CD4-positive, alpha-beta T cell treated with Interleukin-6 for 4 hours (primary cell): ENCODE measurements at regions not wholly inside any gene's neighbourhood (a gene's known extent, or its start where the extent isn't known, plus 50 kb on each side); places are given as distances from the start of the nearest gene placed in this dataset.

Experiments used
- DNase-seq: peaks from one replicate; pipeline ENCODE4 v3.0.0-alpha.2; 2020; ENCODE audit warnings: mixed read lengths

DNA sequence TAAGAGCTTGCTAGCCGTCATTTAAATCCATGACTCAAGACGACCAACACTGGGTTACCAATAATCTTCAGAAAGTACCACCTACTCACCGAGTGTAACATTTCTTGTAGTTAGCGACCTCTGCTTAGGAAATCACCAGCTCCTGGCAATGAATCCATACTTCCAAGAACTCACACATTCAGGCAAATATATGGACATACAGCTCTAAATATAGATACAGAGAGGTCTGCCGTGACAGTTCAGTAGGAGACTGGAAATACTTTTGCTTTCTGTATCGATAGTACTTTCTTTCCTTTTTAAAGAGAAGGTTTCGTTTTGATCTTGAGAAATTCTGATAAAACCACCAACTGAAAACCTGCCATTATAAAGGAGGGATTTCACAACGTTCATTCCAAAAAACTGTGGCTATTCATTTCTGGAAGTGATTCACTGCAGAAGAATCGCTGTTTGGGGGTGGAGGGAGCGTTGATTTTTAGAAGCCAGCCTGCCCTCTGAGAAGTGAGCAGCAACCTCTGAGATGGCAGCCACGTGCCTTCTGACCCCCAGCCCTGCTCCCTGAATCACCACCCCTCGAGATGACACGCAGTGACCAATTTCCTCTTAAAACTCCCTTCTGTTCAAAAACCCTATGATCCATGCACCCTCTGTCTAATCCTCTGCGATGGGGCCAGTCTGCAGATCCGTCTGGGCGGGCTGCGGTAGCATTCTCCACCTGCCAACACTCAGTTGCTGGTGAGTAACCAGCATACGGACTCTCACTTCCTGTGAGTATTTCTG is 179.0 kb upstream of the KLF14 start:
- peak; percentile 82 for DNase-seq

DNA sequence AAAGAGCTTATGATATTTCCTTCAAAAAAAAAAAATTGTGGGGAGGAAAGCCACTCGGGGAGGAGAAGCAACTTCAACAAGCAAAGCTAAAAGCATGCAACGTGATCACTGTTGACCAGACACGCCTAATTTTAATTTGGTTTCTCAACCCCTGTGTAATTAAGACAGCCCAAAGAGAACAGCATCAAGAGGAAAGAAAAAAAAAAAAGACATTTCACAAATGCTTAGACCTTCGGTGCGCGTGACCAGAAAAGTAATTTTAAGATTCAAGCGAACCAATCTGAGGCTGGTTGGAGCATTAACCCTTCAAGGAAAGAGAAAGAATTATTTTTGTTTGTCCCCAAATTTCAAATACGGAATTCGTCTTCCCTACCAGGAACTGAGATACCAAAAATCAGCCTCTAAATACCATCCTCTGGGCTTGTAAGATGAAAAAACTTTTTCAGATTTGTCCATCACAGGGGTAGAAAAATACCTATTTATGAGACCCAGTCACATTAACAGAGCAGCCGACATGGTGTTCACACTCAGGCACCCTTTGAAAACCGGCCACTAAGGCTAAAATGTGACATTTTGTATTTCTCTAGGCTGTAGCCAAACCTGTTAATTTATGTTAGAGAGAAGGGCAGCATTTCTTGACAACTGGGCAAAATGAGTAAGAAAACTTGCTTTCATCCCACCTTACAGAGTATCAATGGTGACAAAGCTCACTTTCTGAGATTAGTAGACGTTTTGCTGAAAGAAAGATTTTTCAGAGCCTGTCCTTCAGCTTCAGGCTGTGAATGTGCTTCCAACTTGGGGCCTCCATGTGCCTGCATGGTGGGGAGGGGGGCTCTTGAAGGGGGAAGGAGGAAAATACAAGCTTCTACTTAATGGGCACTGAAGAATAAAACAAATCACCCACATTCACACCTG is 179.9 kb upstream of the KLF14 start:
- no peak for DNase-seq

GRCh38 chr7:130914554-130915294 is 180.7 kb upstream of the KLF14 start:
- no peak for DNase-seq

GRCh38 chr7:130917669-130918128 is 183.7 kb upstream of the KLF14 start:
- DNase-seq, result no peak

- DNase-seq, result no peak
These were observed 184.4 kb upstream of the KLF14 start for GRCh38 chr7:130918129-130919052.

DNA sequence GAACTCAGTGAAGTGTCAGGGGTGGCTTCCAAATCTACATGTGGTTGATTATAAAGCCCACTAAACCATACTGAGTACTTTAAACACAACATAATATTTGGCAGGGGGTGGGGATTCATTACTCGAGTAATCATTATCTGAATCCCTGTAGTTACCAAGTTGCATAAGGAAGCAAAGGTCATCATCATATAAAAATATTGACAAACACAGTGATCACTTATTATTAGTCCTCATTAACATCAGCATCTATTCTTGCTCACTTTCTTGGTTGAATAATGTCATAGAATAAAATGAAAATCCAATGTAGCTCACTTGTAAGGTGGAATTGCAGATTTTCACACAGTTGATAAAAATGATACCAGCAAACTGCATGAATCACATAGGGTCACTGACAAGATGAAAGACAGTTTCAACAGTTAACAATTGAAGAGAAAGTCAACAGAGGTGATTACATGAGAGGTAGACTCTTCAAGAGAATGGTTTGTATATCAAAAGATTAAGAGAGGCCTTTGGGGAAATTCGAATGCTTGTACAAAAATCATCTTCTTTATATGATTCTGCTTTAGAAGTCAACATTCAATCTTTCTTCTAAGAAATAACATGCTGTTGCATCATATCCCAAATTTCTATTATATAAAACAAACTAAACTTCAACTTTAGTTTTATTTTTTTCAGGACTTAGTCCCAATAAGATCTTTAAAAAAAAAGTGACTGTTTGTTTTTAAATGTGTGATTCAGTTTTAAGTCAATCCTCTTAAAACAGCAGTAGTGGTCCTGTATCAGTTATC is 185.5 kb upstream of the KLF14 start:
- no peak for DNase-seq

GRCh38 chr7:130920122-130920521 is 186.1 kb upstream of the KLF14 start:
- no peak for DNase-seq

- no peak for DNase-seq
These were observed 187.6 kb upstream of the KLF14 start for GRCh38 chr7:130921391-130922180.

- no peak for DNase-seq
These were observed 188.5 kb upstream of the KLF14 start for GRCh38 chr7:130922206-130923112.

DNA sequence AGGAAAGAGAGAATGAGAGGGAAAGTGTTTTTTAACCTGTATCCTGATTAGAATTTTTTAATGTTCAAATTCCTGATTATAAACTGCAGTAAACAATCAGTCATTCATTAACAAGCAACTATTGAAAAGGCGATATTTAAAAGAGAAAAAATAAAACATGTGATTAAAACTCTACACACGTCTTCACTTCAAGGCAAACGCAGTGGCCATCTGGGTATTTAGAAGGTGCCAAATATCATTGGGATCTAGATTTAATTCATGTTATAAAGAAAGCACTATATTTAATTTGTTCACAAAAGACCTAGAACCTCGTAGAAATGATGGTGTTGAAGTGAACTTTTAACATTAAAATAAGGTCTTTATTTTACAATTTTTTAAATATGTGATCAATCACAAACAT is 189.4 kb upstream of the KLF14 start:
- no peak for DNase-seq

DNA sequence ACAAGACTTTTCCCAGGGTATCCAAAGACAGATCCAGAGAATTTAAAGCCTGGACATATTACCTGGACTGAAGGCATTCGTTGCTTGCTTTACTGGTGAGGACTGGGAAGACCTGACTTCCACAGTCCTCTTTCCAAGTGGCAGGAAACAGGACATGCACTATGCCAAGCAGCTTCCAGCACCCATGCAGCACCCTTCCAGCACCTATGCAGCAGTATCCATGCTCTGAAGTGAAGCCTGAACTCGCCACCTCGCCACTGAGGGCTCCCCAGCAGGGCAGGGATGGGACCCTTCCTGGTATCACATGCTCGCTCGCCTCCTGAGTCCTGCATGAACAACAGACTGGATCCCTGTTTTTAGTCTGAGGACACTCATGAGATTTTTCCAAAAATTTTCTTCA is 189.9 kb upstream of the KLF14 start:
- no peak for DNase-seq

DNA sequence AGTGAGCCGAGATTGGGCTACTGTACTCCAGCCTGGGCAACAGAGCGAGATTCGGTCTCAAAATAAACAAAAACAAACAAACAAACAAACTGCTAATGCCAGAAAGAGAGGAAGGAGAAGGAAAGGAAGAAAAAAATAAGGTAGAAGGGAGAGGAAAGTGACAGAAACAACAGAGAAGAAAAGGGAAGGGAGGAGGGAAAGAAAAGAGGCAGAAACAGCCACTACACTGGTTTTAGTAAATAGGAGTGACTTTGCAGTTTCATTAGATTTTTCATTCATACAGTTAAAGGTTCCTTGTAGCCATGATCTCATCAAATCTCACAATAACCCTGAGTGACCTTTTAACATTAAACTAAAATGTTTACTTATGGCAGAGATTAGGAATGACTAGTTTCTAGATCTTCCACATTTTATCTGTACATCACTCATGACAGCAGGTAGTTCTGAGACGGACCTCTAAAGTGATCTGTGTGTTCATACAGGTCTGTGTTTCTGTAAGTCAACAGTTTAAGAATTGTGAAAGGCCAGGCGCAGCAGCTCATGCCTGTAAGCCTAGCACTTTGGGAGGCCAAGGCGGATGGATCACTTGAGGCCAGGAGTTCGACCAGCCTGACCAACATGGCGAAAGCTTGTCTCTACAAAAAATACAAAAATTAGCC is 191.3 kb upstream of the KLF14 start:
- DNase-seq, result no peak

DNA sequence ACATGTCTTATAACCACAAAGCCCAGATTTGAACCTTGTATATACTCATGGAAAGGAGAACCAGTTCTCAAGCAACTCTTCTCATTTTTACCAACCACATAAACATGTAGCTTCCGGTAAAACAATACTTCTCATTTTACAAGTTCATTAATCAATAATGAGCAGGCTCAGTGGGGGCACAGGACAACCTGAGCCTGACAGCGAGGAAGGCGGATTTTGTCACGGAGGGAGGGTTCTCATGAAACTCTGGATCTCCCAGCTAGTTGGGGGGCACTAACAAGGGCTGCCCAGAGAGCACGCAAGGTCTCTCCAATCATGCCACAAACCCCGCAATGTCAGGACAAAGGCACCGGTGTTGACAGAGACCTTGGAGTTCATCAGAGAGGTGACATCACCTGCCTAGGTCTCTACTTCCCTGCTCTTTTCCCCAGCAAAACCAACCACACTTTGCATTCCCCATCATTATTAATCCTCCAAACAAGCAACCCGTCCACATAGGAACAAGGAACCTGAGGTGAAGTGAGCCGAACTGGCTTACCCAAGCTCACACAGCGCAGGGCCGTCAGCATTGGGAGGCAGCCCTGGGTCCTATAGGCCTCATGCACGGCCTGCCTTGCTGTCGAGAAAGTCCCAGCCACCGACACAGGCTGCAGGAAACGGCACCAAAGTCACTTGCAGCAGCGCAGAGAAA is 192.1 kb upstream of the KLF14 start:
- peak; percentile 39 for DNase-seq

DNA sequence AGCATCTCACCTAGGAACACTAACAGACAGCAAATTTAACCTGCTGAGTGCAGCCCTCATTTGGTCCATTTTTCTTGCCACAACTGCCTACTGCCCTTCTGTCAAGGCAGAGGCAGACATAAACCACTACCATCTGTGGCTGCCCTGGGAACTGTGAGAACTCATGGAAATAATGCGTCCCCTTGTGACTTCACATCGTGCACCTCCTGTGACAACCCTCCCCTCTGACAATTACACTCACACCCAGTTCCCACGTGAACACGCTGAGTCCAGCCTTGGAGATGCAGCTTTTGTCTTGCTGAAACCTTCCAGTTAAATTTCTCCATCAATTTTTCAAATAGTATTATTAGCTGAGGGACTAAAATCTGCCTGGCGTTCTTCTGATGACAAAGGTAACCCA is 193.1 kb upstream of the KLF14 start:
- no peak for DNase-seq

GRCh38 chr7:130927564-130927963 is 193.6 kb upstream of the KLF14 start:
- no peak for DNase-seq

DNA sequence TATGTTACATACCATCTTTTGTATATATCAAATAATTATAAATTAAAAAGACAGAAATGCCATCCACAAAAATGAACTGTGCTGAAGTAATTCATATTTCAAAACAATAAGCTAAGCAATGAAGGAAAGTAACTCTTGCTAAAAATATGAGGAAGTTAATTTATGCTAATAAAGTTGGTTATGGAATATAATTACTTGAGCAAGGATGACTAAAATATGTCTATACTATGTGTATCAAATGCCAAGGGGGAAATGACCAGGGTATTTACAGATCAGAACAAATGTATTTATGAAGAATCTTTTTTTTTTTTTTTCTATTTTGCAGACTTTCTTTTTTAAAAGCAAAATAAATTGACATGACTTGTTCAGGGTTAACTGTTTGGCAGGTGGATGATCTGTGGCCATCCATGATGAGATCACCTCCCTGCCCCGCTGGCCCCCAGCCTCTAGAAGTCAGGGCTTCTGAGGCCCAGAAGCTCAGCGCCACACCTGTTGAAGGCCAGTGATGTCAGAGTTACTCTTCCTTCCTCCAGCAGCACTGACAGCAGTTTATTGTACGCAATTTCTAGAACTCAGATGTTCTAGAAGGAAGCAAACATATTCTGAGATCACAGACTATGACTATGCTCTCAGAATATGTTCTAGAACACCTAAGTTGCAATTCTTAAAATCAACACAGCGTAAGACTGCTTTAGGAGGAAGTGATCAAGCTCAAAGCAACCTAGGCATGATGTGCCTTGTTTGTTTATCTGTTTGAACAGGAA is 196.1 kb upstream of the KLF14 start:
- peak; percentile 29 for DNase-seq

GRCh38 chr7:130930681-130931080 is 196.7 kb upstream of the KLF14 start:
- no peak for DNase-seq
